ENCODE measurements at regions not wholly inside any gene's neighbourhood (a gene's known extent, or its start where the extent isn't known, plus 50 kb on each side); places are given as distances from the start of the nearest gene placed in this dataset.
"Not testable (repeated sequence)": the region's sequence is repeated elsewhere in the genome, so short reads cannot be mapped to it uniquely, and the experiment has no call there.

GRCh38 chr1:105565006-105565405 lies 1491.5 kb upstream of the PRMT6 start:
- no peaks in the 10 kb centered on the region for H3K27me3 Mint-ChIP-seq
- H3K4me1 Mint-ChIP-seq: no peaks in the 10 kb centered on the region
- H3K9me3 Mint-ChIP-seq: no peaks in the 10 kb centered on the region
- ATAC-seq (replicated peaks): no peak
- H3K36me3 Mint-ChIP-seq (ENCODE audit: low read depth): no peaks in the 10 kb centered on the region
- no peak overlapping the region for H3K27ac Mint-ChIP-seq
- H3K4me3 Mint-ChIP-seq: no peak overlapping the region

DNA sequence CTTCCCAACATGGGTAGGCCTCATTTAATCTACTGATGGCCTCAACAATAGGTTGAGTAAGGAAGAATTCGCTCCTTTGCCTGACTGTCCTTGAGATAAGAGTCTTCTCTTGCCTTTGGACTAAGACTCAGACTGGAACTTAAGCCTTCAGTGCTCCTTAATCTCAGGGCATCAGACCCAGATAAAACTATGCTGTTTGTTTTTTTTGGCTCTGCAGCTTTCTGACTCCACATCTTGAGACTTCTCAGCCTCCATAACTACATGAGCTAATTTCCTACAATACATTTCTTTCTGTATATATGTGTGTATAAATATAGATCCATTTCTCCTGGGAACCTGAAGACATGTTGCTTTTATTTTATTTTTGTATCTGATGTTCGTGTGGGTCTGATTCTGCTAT lies 1470.7 kb upstream of the PRMT6 start:
- Mint-ChIP-seq H3K4me3 (no peak overlapping the region), H3K27me3 (no peaks in the 10 kb centered on the region), H3K27ac (no peak overlapping the region), H3K4me1 (no peaks in the 10 kb centered on the region), H3K9me3 (peaks cover 3% of the 10 kb centered on the region), H3K36me3 (ENCODE audit: low read depth) (no peaks in the 10 kb centered on the region)
- ATAC-seq (replicated peaks): no peak

DNA sequence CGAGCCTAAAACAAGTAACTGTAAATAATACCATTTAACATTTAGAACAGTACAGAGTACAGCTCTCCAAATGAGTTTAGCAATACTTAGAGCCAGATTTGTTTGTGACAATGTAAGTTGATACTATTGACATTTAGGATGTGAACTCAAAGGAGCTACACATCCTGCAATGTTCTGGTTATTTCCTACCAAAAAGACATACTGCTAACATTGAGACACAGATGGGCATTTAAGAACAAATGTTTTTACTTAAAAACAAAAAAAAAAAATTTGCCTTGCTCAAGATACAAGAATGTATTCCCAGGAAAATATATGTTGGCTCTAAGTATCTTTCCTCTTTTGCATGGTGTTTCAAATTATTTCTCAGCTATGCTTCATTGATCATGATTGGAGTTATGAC lies 1464.8 kb upstream of the PRMT6 start:
- no peak overlapping the region for H3K27ac Mint-ChIP-seq
- no peak for ATAC-seq (replicated peaks)

GRCh38 chr1:105608713-105609112 lies 1447.8 kb upstream of the PRMT6 start:
- ATAC-seq (replicated peaks): no peak
- Mint-ChIP-seq H3K36me3 (ENCODE audit: low read depth) (no peaks in the 10 kb centered on the region), H3K27me3 (no peaks in the 10 kb centered on the region), H3K27ac (no peak overlapping the region), H3K4me3 (no peak overlapping the region), H3K9me3 (peaks cover 4% of the 10 kb centered on the region), H3K4me1 (no peaks in the 10 kb centered on the region)

More for the DNA sequence above, 1464.8 kb upstream of the PRMT6 start:
- peaks cover 11% of the 10 kb centered on the region for H3K9me3 Mint-ChIP-seq
- no peak overlapping the region for H3K4me3 Mint-ChIP-seq
- H3K36me3 Mint-ChIP-seq (ENCODE audit: low read depth): no peaks in the 10 kb centered on the region
- H3K4me1 Mint-ChIP-seq: no peaks in the 10 kb centered on the region
- no peaks in the 10 kb centered on the region for H3K27me3 Mint-ChIP-seq

- no peak overlapping the region for H3K27ac Mint-ChIP-seq
- H3K4me3 Mint-ChIP-seq: no peak overlapping the region
- no peak for ATAC-seq (replicated peaks)
- no peaks in the 10 kb centered on the region for H3K36me3 Mint-ChIP-seq (ENCODE audit: low read depth)
- H3K4me1 Mint-ChIP-seq: no peaks in the 10 kb centered on the region
- H3K9me3 Mint-ChIP-seq: peaks cover 9% of the 10 kb centered on the region
- no peaks in the 10 kb centered on the region for H3K27me3 Mint-ChIP-seq
Observed at GRCh38 chr1:105626276-105626987, 1430.0 kb upstream of the PRMT6 start.

DNA sequence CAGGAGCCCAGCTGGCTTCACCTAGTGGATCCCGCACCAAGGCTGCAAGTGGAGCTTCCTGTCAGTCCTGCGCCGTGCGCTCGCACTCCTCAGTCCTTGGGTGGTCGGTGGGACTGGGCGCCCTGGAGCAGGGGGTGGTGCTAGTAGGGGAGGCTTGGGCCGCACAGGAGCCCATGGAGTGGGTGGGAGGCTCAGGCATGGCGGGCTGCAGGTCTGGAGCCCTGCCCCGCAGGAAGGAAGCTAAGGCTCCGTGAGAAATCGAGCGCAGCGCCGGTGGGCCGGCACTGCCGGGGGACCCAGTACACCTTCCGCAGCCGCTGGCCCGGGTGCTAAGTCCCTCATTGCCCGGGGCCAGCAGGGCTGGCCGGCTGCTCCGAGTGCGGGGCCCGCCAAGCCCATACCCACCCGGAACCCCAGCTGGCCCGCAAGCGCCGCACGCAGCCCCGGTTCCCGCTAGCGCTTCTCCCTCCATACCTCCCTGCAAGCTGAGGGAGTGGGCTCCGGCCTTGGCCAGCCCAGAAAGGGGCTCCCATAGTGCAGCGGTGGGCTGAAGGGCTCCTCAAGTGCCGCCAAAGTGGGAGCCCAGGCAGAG lies 1425.2 kb upstream of the PRMT6 start:
- H3K27me3 Mint-ChIP-seq; H3K4me3 Mint-ChIP-seq; H3K4me1 Mint-ChIP-seq; ATAC-seq (replicated peaks); H3K27ac Mint-ChIP-seq; H3K36me3 Mint-ChIP-seq (ENCODE audit: low read depth): not testable (repeated sequence)
- H3K9me3 Mint-ChIP-seq: peaks cover 14% of the 10 kb centered on the region

DNA sequence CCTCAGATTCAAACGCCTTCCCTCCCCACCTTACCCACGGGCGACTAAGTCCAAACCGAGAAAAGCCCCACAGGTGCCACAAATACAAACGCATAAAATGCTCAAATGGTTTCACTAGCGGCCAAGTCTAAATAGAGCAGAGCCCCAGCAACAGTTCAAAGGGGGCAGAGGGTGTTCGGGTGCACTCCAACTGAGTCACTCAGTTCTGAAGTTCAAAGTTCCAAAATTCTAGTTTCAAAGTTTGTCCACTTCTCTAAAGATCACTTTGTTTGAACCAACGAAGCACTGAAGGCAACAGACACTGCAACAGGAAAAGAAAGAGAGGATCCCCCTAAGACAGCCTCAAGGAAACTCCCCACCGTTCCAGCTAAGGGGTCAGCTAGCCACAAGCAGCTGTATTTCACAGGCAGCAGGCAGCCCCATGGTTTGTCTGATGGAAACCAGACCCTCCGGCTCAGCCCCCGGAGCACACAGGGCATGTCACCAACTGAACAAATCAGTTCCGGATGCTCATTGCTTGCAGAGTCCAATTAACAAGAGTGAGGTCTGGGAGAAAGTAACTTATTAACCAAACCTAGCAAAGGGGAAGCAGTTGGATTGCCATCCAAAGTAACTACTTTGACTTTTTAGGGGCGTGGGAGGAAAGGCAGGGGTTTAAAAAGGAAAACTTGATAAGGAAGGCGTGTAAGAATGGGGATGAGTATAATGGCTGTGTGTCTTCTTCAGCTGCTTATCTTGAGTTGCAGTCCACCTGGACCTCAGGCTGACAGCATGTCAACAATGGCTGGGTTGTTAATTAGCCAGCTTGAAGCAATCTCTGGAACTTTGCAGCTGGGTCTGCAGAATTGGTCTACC lies 1423.9 kb upstream of the PRMT6 start:
- no peak for ATAC-seq (replicated peaks)
- Mint-ChIP-seq H3K27me3 (no peaks in the 10 kb centered on the region), H3K9me3 (peaks cover 16% of the 10 kb centered on the region), H3K4me3 (no peak overlapping the region), H3K4me1 (no peaks in the 10 kb centered on the region), H3K27ac (no peak overlapping the region), H3K36me3 (ENCODE audit: low read depth) (no peaks in the 10 kb centered on the region)

DNA sequence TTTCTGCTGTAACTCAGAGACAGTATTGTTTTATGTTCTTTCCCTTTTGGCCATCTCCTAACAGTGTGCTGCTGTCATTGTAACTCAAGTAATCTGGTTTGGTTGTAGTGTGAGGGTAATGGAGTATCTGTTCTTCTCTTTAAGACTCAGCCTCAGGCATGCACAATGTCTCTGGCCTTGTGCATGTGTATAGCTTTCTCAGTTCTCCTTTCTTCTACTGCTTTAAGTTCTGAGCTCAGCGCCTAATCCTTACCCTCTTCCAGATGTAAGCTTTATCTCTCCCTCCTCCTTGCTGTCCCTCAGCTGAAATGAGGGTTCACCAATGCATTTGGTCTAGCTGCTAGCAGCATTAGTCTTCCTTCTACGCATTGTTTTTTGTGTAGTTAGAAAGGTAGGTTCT lies 1420.4 kb upstream of the PRMT6 start:
- H3K4me3 Mint-ChIP-seq: no peak overlapping the region
- H3K27me3 Mint-ChIP-seq: no peaks in the 10 kb centered on the region
- no peaks in the 10 kb centered on the region for H3K4me1 Mint-ChIP-seq
- no peak for ATAC-seq (replicated peaks)
- H3K36me3 Mint-ChIP-seq (ENCODE audit: low read depth): no peaks in the 10 kb centered on the region
- no peak overlapping the region for H3K27ac Mint-ChIP-seq
- H3K9me3 Mint-ChIP-seq: peaks cover 19% of the 10 kb centered on the region

- H3K4me1 Mint-ChIP-seq: no peaks in the 10 kb centered on the region
- H3K9me3 Mint-ChIP-seq: peaks cover 21% of the 10 kb centered on the region
- H3K27me3 Mint-ChIP-seq: no peaks in the 10 kb centered on the region
- H3K36me3 Mint-ChIP-seq (ENCODE audit: low read depth): no peaks in the 10 kb centered on the region
- H3K27ac Mint-ChIP-seq: no peak overlapping the region
- H3K4me3 Mint-ChIP-seq: no peak overlapping the region
- ATAC-seq (replicated peaks): no peak
Observed at GRCh38 chr1:105641407-105641806, 1415.1 kb upstream of the PRMT6 start.

DNA sequence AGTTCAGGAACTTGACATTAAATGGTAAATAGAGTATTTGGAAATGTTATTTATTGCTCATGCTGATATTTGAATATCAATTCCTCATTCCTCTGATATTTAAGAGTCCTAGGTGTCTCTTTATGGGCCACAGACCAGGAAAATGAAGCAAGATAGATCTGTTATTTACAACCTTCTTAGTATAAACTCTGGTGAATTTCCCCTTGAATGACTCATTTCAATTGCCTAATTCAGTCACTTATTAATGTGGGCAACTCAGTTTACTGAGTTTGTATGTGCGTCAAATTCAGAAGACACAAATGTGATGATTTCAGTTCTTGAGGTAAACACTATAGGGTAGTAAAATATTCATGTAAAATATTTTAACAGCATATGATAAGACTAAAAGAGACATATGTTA lies 1404.4 kb upstream of the PRMT6 start:
- no peak for ATAC-seq (replicated peaks)
- Mint-ChIP-seq H3K27me3 (no peaks in the 10 kb centered on the region), H3K36me3 (ENCODE audit: low read depth) (no peaks in the 10 kb centered on the region), H3K9me3 (peaks cover 14% of the 10 kb centered on the region), H3K4me1 (no peaks in the 10 kb centered on the region), H3K27ac (no peak overlapping the region), H3K4me3 (no peak overlapping the region)

DNA sequence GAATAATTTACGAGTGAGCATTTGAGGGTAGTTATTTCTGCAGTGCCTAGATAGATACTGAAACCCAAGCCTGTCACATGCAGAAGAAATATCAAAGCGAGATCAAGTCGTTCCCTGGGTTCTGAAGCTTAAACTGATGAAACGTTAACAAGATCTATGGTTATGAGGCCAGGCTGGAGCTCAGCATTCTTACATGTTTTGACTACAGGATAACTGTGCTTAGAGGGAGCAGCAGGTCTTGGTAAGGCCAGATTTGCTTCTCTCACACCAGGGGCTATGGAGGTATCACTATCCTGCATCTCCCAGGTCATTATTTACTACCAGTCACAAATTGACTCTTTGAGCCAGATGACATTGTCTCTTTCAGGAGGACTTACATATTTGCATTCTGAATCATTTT lies 1401.4 kb upstream of the PRMT6 start:
- Mint-ChIP-seq H3K9me3 (peaks cover 16% of the 10 kb centered on the region), H3K27ac (no peak overlapping the region), H3K27me3 (no peaks in the 10 kb centered on the region), H3K4me3 (no peak overlapping the region), H3K36me3 (ENCODE audit: low read depth) (no peaks in the 10 kb centered on the region), H3K4me1 (no peaks in the 10 kb centered on the region)
- ATAC-seq (replicated peaks): no peak

- H3K9me3 Mint-ChIP-seq: peaks cover 14% of the 10 kb centered on the region
- no peaks in the 10 kb centered on the region for H3K36me3 Mint-ChIP-seq (ENCODE audit: low read depth)
- H3K27ac Mint-ChIP-seq: no peak overlapping the region
- H3K4me1 Mint-ChIP-seq: no peaks in the 10 kb centered on the region
- H3K4me3 Mint-ChIP-seq: no peak overlapping the region
- ATAC-seq (replicated peaks): no peak
- H3K27me3 Mint-ChIP-seq: no peaks in the 10 kb centered on the region
Observed at GRCh38 chr1:105664495-105664894, 1392.0 kb upstream of the PRMT6 start.

- Mint-ChIP-seq H3K4me3 (no peak overlapping the region), H3K27me3 (no peaks in the 10 kb centered on the region), H3K27ac (no peak overlapping the region), H3K9me3 (peaks cover 15% of the 10 kb centered on the region), H3K4me1 (no peaks in the 10 kb centered on the region), H3K36me3 (ENCODE audit: low read depth) (no peaks in the 10 kb centered on the region)
- no peak for ATAC-seq (replicated peaks)
Observed at GRCh38 chr1:105678334-105678733, 1378.1 kb upstream of the PRMT6 start.

DNA sequence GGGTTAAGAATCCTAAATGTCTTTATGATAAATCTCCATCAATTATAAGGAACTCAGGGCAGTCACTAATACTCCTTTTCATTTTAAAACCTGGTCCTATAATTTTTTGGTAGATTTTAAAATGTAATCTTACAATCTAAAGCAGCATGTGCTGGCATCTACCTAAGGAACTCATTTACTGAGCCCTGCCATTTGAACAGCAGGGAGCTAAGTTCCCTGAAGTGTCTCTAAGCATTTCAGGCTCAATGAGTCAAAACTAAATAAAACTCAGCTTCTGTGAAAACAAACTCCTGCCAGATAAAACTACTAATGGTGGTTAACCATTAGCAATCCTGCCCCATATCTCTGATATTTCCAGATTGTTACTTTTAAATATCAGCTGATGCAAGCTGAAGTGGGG lies 1371.8 kb upstream of the PRMT6 start:
- H3K27ac Mint-ChIP-seq: no peak overlapping the region
- no peaks in the 10 kb centered on the region for H3K36me3 Mint-ChIP-seq (ENCODE audit: low read depth)
- no peaks in the 10 kb centered on the region for H3K27me3 Mint-ChIP-seq
- no peak for ATAC-seq (replicated peaks)
- no peak overlapping the region for H3K4me3 Mint-ChIP-seq
- peaks cover 7% of the 10 kb centered on the region for H3K9me3 Mint-ChIP-seq
- no peaks in the 10 kb centered on the region for H3K4me1 Mint-ChIP-seq

DNA sequence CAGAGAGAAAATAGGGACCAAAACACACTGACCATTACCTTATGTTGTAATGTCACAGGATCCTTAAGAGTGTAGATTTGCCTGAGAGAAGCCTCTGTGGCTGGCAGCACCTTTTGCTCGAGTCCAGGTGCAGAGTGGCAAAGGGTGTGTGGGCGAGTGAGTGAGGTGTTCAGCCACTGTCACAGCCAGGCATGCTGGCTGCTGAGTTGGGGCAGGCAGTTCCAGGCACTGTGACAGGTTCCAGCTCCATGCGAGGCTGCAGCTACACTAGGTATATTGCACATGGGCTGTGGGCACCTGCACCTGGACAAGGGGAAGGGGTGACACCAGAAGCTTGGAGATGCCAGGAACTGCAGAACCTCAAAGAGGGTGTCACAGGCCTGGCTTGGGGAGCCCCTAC lies 1370.4 kb upstream of the PRMT6 start:
- no peaks in the 10 kb centered on the region for H3K4me1 Mint-ChIP-seq
- no peak for ATAC-seq (replicated peaks)
- no peaks in the 10 kb centered on the region for H3K36me3 Mint-ChIP-seq (ENCODE audit: low read depth)
- H3K27ac Mint-ChIP-seq: no peak overlapping the region
- peaks cover 3% of the 10 kb centered on the region for H3K9me3 Mint-ChIP-seq
- H3K27me3 Mint-ChIP-seq: no peaks in the 10 kb centered on the region
- no peak overlapping the region for H3K4me3 Mint-ChIP-seq

All from activated T-helper 17 cell treated with anti-CD3 and anti-CD28 coated beads, Interleukin-2, amount 50 U/mL, for 72 hours (primary cell).